ENCODE measurements at regions not wholly inside any gene's neighbourhood (a gene's known extent, or its start where the extent isn't known, plus 50 kb on each side); places are given as distances from the start of the nearest gene placed in this dataset.

- intact Hi-C loops (cut with DNase I), result no loop called here
- ATAC-seq (no peak), DNase-seq (no peak)
- H3K4me1 ChIP-seq, result no peaks in the 10 kb centered on the region
- no peaks in the 10 kb centered on the region for H3K27me3 ChIP-seq (ENCODE audit: low read depth)
- H3K9me3 ChIP-seq, result peaks cover 3% of the 10 kb centered on the region
- no peak overlapping the region for H3K27ac ChIP-seq
- no peak for TF ChIP-seq CTCF (IDR thresholded peaks at IDR 0.05)
- no peaks in the 10 kb centered on the region for H3K36me3 ChIP-seq
- no peak overlapping the region for H3K4me3 ChIP-seq
Measured at GRCh38 chr1:34389974-34390373, 213.3 kb downstream of the C1orf94 start.

DNA sequence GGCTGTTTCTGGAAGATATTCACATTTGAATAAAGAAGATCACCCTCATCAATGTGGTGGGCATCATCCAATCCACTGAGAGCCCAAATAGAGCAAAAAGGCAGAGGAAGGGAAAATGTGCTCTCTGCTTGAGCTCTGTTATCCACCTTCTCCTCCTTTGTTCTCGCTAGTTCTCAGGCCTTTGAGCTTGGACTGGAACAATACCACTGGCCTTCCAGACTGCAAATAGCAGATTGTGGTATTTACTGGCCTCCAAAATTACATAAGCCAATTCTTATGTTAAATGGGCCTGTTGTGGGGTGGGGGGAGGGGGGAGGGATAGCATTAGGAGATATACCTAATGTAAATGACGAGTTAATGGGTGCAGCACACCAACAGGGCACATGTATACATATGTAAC is 219.3 kb downstream of the C1orf94 start:
- DNase-seq (no peak), ATAC-seq (no peak)
- Histone ChIP-seq H3K27ac (no peak overlapping the region), H3K36me3 (no peaks in the 10 kb centered on the region), H3K4me3 (no peak overlapping the region), H3K9me3 (no peaks in the 10 kb centered on the region), H3K27me3 (ENCODE audit: low read depth) (no peaks in the 10 kb centered on the region), H3K4me1 (no peaks in the 10 kb centered on the region)
- no peak for TF ChIP-seq CTCF (IDR thresholded peaks at IDR 0.05)
- intact Hi-C loops (cut with DNase I), result no loop called here

- H3K9me3 ChIP-seq, result no peaks in the 10 kb centered on the region
- no peaks in the 10 kb centered on the region for H3K4me1 ChIP-seq
- no peak overlapping the region for H3K4me3 ChIP-seq
- intact Hi-C loops (cut with DNase I), result no loop called here
- no peak for TF ChIP-seq CTCF (IDR thresholded peaks at IDR 0.05)
- no peaks in the 10 kb centered on the region for H3K36me3 ChIP-seq
- DNase-seq (no peak), ATAC-seq (no peak)
- H3K27me3 ChIP-seq (ENCODE audit: low read depth), result no peaks in the 10 kb centered on the region
- no peak overlapping the region for H3K27ac ChIP-seq
Measured at GRCh38 chr1:34398241-34398915, 221.7 kb downstream of the C1orf94 start.

DNA sequence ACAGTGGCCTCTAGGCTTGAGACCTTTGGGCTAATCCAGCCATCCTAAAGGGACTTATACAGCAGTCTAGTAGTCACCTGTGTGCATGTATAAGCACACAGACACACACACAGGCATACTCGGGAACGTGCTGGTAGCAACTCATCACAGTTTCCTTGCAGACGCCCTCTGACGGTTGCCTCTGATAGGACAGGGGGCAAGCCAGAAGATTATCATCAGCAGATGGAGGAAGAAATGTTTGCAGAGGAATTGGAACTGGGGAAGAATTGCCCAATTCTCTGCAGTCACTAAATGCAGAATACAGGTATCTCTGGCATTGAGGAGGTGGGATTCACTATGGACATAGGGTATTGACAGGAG is 222.2 kb downstream of the C1orf94 start:
- no peak for TF ChIP-seq CTCF (IDR thresholded peaks at IDR 0.05)
- no peak for DNase-seq
- H3K9me3 ChIP-seq, result no peaks in the 10 kb centered on the region
- no peaks in the 10 kb centered on the region for H3K27me3 ChIP-seq (ENCODE audit: low read depth)
- intact Hi-C loops (cut with DNase I), result no loop called here
- no peaks in the 10 kb centered on the region for H3K36me3 ChIP-seq
- H3K4me3 ChIP-seq, result no peak overlapping the region
- no peak overlapping the region for H3K27ac ChIP-seq
- no peaks in the 10 kb centered on the region for H3K4me1 ChIP-seq
- ATAC-seq, result no peak

- no peak for ATAC-seq
- H3K9me3 ChIP-seq, result no peaks in the 10 kb centered on the region
- TF ChIP-seq CTCF (IDR thresholded peaks at IDR 0.05), result no peak
- H3K36me3 ChIP-seq, result no peaks in the 10 kb centered on the region
- intact Hi-C loops (cut with DNase I), result no loop called here
- H3K27me3 ChIP-seq (ENCODE audit: low read depth), result no peaks in the 10 kb centered on the region
- no peaks in the 10 kb centered on the region for H3K4me1 ChIP-seq
- no peak overlapping the region for H3K4me3 ChIP-seq
- DNase-seq, result no peak
- no peak overlapping the region for H3K27ac ChIP-seq
Measured at GRCh38 chr1:34400675-34401074, 224.0 kb downstream of the C1orf94 start.

DNA sequence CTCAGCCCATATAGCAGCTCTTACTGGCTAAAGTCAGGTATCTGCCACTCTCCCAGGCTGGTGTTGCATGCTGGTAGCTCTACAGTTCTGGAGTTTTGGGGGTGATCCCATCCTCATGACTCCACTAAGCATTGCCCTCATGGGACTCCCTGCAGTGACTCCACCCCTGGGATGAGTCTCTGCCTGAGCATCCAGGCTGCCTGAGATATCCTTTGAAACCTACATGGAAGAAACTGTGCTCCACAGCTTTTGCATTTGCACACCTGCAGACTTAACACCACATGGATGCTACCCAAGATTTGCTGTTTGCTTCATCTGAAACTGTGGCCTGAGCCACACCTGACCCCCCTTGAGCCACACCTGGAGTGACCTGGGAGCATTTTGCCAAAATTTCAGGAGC is 226.4 kb downstream of the C1orf94 start:
- H3K4me1 ChIP-seq, result peaks cover 14% of the 10 kb centered on the region
- H3K4me3 ChIP-seq, result no peak overlapping the region
- no peaks in the 10 kb centered on the region for H3K9me3 ChIP-seq
- no peaks in the 10 kb centered on the region for H3K36me3 ChIP-seq
- no peak for TF ChIP-seq CTCF (IDR thresholded peaks at IDR 0.05)
- DNase-seq (no peak), ATAC-seq (no peak)
- intact Hi-C loops (cut with DNase I), result no loop called here
- H3K27ac ChIP-seq, result no peak overlapping the region
- no peaks in the 10 kb centered on the region for H3K27me3 ChIP-seq (ENCODE audit: low read depth)

Measured in lower lobe of right lung (tissue), 2 donors.